GM23338 (cell line): ENCODE measurements at regions not wholly inside any gene's neighbourhood (a gene's known extent, or its start where the extent isn't known, plus 50 kb on each side); places are given as distances from the start of the nearest gene placed in this dataset.

Experiments
- ATAC-seq: fragments of 200-7000 bp; cut with Tn5 transposase; 3 replicates; pipeline ENCODE4 v1.9.1; 2020
- DNase-seq: peaks from one replicate; pipeline ENCODE4 v3.0.0-alpha.2; 2015; ENCODE audit warnings: low spot score
- H2AFZ ChIP-seq: fragments of 200-600 bp; sonication (generic); 2 replicates; pipeline ENCODE4 v1.8.0; 2016; ENCODE audit warnings: antibody characterized with exemption, mild to moderate bottlenecking, moderate library complexity
- H3F3A ChIP-seq: fragments of 200-600 bp; sonication (generic); replicated peaks from 2 replicates; pipeline ENCODE4 v1.8.0; 2017; ENCODE audit warnings: antibody characterized with exemption, mixed run types, low read depth
- H3K27ac ChIP-seq: fragments of 200-600 bp; sonication (generic); 2 replicates; pipeline ENCODE4 v1.6.1; 2016; ENCODE audit warnings: low read depth
- H3K27me3 ChIP-seq: fragments of 200-600 bp; sonication (generic); 2 replicates; pipeline ENCODE4 v1.8.0; 2016; ENCODE audit warnings: mild to moderate bottlenecking, mixed run types, moderate library complexity; ENCODE audit not compliant: insufficient read depth
- H3K36me3 ChIP-seq: fragments of 200-600 bp; sonication (generic); 2 replicates; pipeline ENCODE4 v1.8.0; 2016; ENCODE audit warnings: mild to moderate bottlenecking; ENCODE audit not compliant: insufficient read depth
- H3K4me1 ChIP-seq: fragments of 200-600 bp; sonication (generic); 2 replicates; pipeline ENCODE4 v1.8.0; 2016; ENCODE audit warnings: mild to moderate bottlenecking, moderate library complexity; ENCODE audit not compliant: insufficient read depth
- H3K4me2 ChIP-seq: fragments of 200-600 bp; sonication (generic); 2 replicates; pipeline ENCODE4 v1.7.1; 2017; ENCODE audit warnings: mixed run types
- H3K4me3 ChIP-seq: fragments of 200-600 bp; sonication (generic); 2 replicates; pipeline ENCODE4 v1.6.1; 2016; ENCODE audit warnings: mixed run types
- H3K79me2 ChIP-seq: fragments of 200-600 bp; sonication (generic); replicated peaks from 2 replicates; pipeline ENCODE4 v1.8.0; 2017; ENCODE audit warnings: mild to moderate bottlenecking; ENCODE audit not compliant: insufficient read depth
- H3K9me2 ChIP-seq: fragments of 200-600 bp; sonication (generic); 2 replicates; pipeline ENCODE4 v1.8.0; 2017; ENCODE audit not compliant: insufficient read depth
- H4K20me1 ChIP-seq: fragments of 200-600 bp; sonication (generic); replicated peaks from 2 replicates; pipeline ENCODE4 v1.8.0; 2017; ENCODE audit warnings: mild to moderate bottlenecking; ENCODE audit not compliant: insufficient read depth
- H3K27ac Mint-ChIP-seq: 2 replicates; pipeline ENCODE4 v1.8.0; 2020; ENCODE audit warnings: inconsistent platforms, mild to moderate bottlenecking, moderate library complexity, mixed read lengths
- H3K27me3 Mint-ChIP-seq: 3 replicates; pipeline ENCODE4 v1.8.0; 2022; ENCODE audit warnings: low read depth, mild to moderate bottlenecking, moderate library complexity, mixed read lengths, inconsistent platforms; ENCODE audit not compliant: insufficient read depth, poor library complexity
- H3K36me3 Mint-ChIP-seq: 3 replicates; pipeline ENCODE4 v1.8.0; 2021; ENCODE audit warnings: low read depth, mild to moderate bottlenecking, inconsistent platforms, moderate library complexity, mixed read lengths
- H3K4me1 Mint-ChIP-seq: 3 replicates; pipeline ENCODE4 v1.8.0; 2020; ENCODE audit warnings: mild to moderate bottlenecking, inconsistent platforms, mixed read lengths
- H3K4me3 Mint-ChIP-seq: 3 replicates; pipeline ENCODE4 v1.8.0; 2021; ENCODE audit warnings: moderate library complexity, mild to moderate bottlenecking, inconsistent platforms, mixed read lengths
- H3K9me3 Mint-ChIP-seq: 3 replicates; pipeline ENCODE4 v1.8.0; 2020; ENCODE audit warnings: moderate library complexity, mild to moderate bottlenecking, inconsistent platforms, mixed read lengths
- CTCF ChIP-seq, 2 experiments: fragments of 200-600 bp in 1 of 2; sonication (generic) in 1 of 2; conservative IDR thresholded peaks; 2 replicates each; pipeline versions ENCODE4 v1.5.1 to v1.6.1; 2016 to 2017; ENCODE audit warnings: antibody characterized with exemption in 2 of 2, low read depth in 2 of 2, mild to moderate bottlenecking in 2 of 2, moderate library complexity in 1 of 2
- ETS1 ChIP-seq: IDR thresholded peaks from 2 replicates; pipeline ENCODE4 v1.6.1; 2016; ENCODE audit warnings: antibody characterized with exemption
- EZH2 ChIP-seq: fragments of 200-600 bp; sonication (generic); IDR thresholded peaks from one replicate; pipeline ENCODE4 v1.8.0; 2017; ENCODE audit warnings: antibody characterized with exemption, mild to moderate bottlenecking, low read depth; ENCODE audit not compliant: unreplicated experiment
- JUNB ChIP-seq: IDR thresholded peaks from one replicate; pipeline ENCODE4 v1.6.1; 2016; ENCODE audit warnings: antibody characterized with exemption; ENCODE audit not compliant: unreplicated experiment
- NANOG ChIP-seq: IDR thresholded peaks from 2 replicates; pipeline ENCODE4 v1.6.1; 2016; ENCODE audit warnings: antibody characterized with exemption, borderline replicate concordance
- STAT1 ChIP-seq: IDR thresholded peaks from one replicate; pipeline ENCODE4 v1.6.1; 2016; ENCODE audit warnings: antibody characterized with exemption; ENCODE audit not compliant: unreplicated experiment
- ZNF462 ChIP-seq: fragments of 250-450 bp; sonication (Bioruptor Pico); IDR thresholded peaks from 2 replicates; pipeline ENCODE4 v1.5.0; 2020; ENCODE audit warnings: mild to moderate bottlenecking, moderate library complexity

GRCh38 chr5:7068156-7068555 lies 327.8 kb upstream of the ADCY2 start (continued):
- TF ChIP-seq ZNF462 (CRISPR knock-in tag) (no peak), STAT1 (no peak), CTCF (conservative IDR thresholded peaks at IDR 0.05; ENCODE audit: low read depth in 2 of 2) (no peak), ETS1 (no peak), JUNB (no peak), NANOG (no peak)

- Mint-ChIP-seq H3K4me3 (no peak overlapping the region), H3K9me3 (no peaks in the 10 kb centered on the region), H3K27ac (no peak overlapping the region), H3K36me3 (no peaks in the 10 kb centered on the region), H3K27me3 (peaks cover 2% of the 10 kb centered on the region), H3K4me1 (0 out of 3 replicates have a peak, but pooled peaks cover 2% of the 10 kb centered on the region)
- DNase-seq: no peak
- ATAC-seq: no peak
- Histone ChIP-seq H3K9me2 (no peaks in the 10 kb centered on the region), H3K4me3 (no peak overlapping the region), H3K27me3 (no peaks in the 10 kb centered on the region), H3F3A (no peaks in the 10 kb centered on the region), H4K20me1 (no peaks in the 10 kb centered on the region), H3K79me2 (no peaks in the 10 kb centered on the region), H3K27ac (no peak overlapping the region), H3K36me3 (no peaks in the 10 kb centered on the region), H2AFZ (no peak overlapping the region; the same call in 1 of the 2 replicates), H3K4me2 (no peak overlapping the region), H3K4me1 (no peaks in the 10 kb centered on the region)
- TF ChIP-seq JUNB (no peak), NANOG (no peak), EZH2 (no peak), ETS1 (no peak), STAT1 (no peak)
These were observed 327.0 kb upstream of the ADCY2 start for GRCh38 chr5:7068899-7069298.
